GM21528 (cell line): ENCODE measurements at regions not wholly inside any gene's neighbourhood (a gene's known extent, or its start where the extent isn't known, plus 50 kb on each side); places are given as distances from the start of the nearest gene placed in this dataset.
"Not testable (repeated sequence)": the region's sequence is repeated elsewhere in the genome, so short reads cannot be mapped to it uniquely, and the experiment has no call there.

Experiments used
- ATAC-seq: cut with Tn5 transposase; IDR thresholded peaks from one replicate; pipeline ENCODE4 v1.9.1; 2021; ENCODE audit warnings: mild to moderate bottlenecking, moderate library complexity; ENCODE audit not compliant: unreplicated experiment, low FRiP score

GRCh38 chr7:138169441-138169851 lies 93.2 kb downstream of the AKR1D1 start:
- ATAC-seq, result no peak

- no peak for ATAC-seq
Observed at GRCh38 chr7:138170298-138170697, 94.0 kb downstream of the AKR1D1 start.

- peak; percentile 99 for ATAC-seq
Observed at GRCh38 chr7:138170959-138171703, 94.9 kb downstream of the AKR1D1 start.

GRCh38 chr7:138173548-138173947 lies 97.3 kb downstream of the AKR1D1 start:
- ATAC-seq, result no peak

GRCh38 chr7:138176060-138176459 lies 99.8 kb downstream of the AKR1D1 start:
- ATAC-seq, result no peak

GRCh38 chr7:138184191-138184590 lies 107.9 kb downstream of the AKR1D1 start:
- ATAC-seq, result no peak

GRCh38 chr7:138185132-138185908 lies 109.1 kb downstream of the AKR1D1 start:
- ATAC-seq, result no peak

GRCh38 chr7:138186951-138187351 lies 110.7 kb downstream of the AKR1D1 start:
- ATAC-seq, result no peak

- ATAC-seq, result no peak
Observed at GRCh38 chr7:138188290-138188858, 112.1 kb downstream of the AKR1D1 start.

GRCh38 chr7:138194567-138194966 lies 118.3 kb downstream of the AKR1D1 start:
- ATAC-seq, result no peak

- no peak for ATAC-seq
Observed at GRCh38 chr7:138195151-138195571, 118.9 kb downstream of the AKR1D1 start.

GRCh38 chr7:138196503-138196946 lies 120.3 kb downstream of the AKR1D1 start:
- not testable (repeated sequence) for ATAC-seq

- no peak for ATAC-seq
Observed at GRCh38 chr7:138196971-138197896, 121.0 kb downstream of the AKR1D1 start.

- no peak for ATAC-seq
Observed at GRCh38 chr7:138204285-138204981, 128.2 kb downstream of the AKR1D1 start.

GRCh38 chr7:138204982-138205298 lies 128.7 kb downstream of the AKR1D1 start:
- ATAC-seq, result no peak

- ATAC-seq, result no peak
Observed at GRCh38 chr7:138205614-138206150, 129.4 kb downstream of the AKR1D1 start.

- no peak for ATAC-seq
Observed at GRCh38 chr7:138207555-138207971, 131.3 kb downstream of the AKR1D1 start.

- ATAC-seq, result no peak
Observed at GRCh38 chr7:138208142-138208570, 131.9 kb downstream of the AKR1D1 start.

- ATAC-seq, result no peak
Observed at GRCh38 chr7:138208864-138209263, 132.6 kb downstream of the AKR1D1 start.

GRCh38 chr7:138212314-138212713 lies 136.1 kb downstream of the AKR1D1 start:
- ATAC-seq, result no peak
